K562 (cell line): ENCODE measurements at regions not wholly inside any gene's neighbourhood (a gene's known extent, or its start where the extent isn't known, plus 50 kb on each side); places are given as distances from the start of the nearest gene placed in this dataset.

Experiments
- ATAC-seq: fragments of 200-7000 bp; cut with Tn5 transposase; 3 replicates; pipeline ENCODE4 v1.9.1; 2020; ENCODE audit warnings: moderate library complexity
- BruUV-seq: library from RNA; stranded (reverse); fragments of 400-500 nt; replicated peaks from 2 replicates; lab custom pipeline; 2021; lab: Mats Ljungman, UMichigan
- CTCF ChIA-PET: fragments of 300-600 bp; formaldehyde crosslinking; extraction: SDS; loops from one replicate; lab custom pipeline; 2021; ENCODE audit warnings: low intra/inter-chr PET ratio; lab: Yijun Ruan, JAX
- POLR2A ChIA-PET: fragments of 300-600, 350-650 bp; sonication (Branson Sonifier 250); formaldehyde crosslinking; extraction: SDS; loops from one replicate; lab custom pipeline; 2021; ENCODE audit warnings: antibody characterized with exemption, inconsistent platforms; lab: Yijun Ruan, JAX
- DNase-seq, 4 experiments: peaks; one replicate each; pipeline versions ENCODE4 v3.0.0 to v3.0.0-alpha.2; 2011 to 2018; ENCODE audit warnings: low spot score in 3 of 4, mixed read lengths in 3 of 4; ENCODE audit errors: extremely low read depth in 1 of 4
- FAIRE-seq: peaks from 2 replicates; lab custom pipeline; 2011; peaks lifted over from hg19 to GRCh38; lab: Jason Lieb, UNC
- H2AFZ ChIP-seq: 2 replicates; pipeline ENCODE4 v1.6.0; 2011; ENCODE audit warnings: low read depth, low read length, control low read depth, inconsistent platforms
- H3K27ac ChIP-seq: fragments of 200-600 bp; 3 replicates; pipeline ENCODE4 v1.8.0; 2011; ENCODE audit warnings: low read depth, mild to moderate bottlenecking, control low read depth, inconsistent platforms, low read length, moderate library complexity, mixed read lengths; ENCODE audit errors: extremely low read depth
- H3K27me3 ChIP-seq, 2 experiments: fragments of 300-600 bp in 1 of 2; 2 replicates in 1 of 2; 3 replicates in 1 of 2; pipeline versions ENCODE4 v1.6.0 to v1.8.0; 2011; ENCODE audit warnings: inconsistent platforms in 2 of 2, low read length in 2 of 2, mild to moderate bottlenecking in 1 of 2, mixed read lengths in 1 of 2, moderate library complexity in 1 of 2; ENCODE audit not compliant: control insufficient read depth in 2 of 2, insufficient read depth in 2 of 2
- H3K36me3 ChIP-seq: fragments of 300-600 bp; 3 replicates; pipeline ENCODE4 v1.8.0; 2011; ENCODE audit warnings: mild to moderate bottlenecking, low read length, inconsistent platforms; ENCODE audit not compliant: control insufficient read depth, insufficient read depth
- H3K4me1 ChIP-seq, 2 experiments: fragments of 200-600 bp in 1 of 2; replicated peaks in 1 of 2; 2 replicates in 1 of 2; 3 replicates in 1 of 2; pipeline versions ENCODE4 v1.5.1 to v1.8.0; 2011; ENCODE audit warnings: inconsistent platforms in 2 of 2, low read length in 2 of 2, mild to moderate bottlenecking in 1 of 2, mixed read lengths in 1 of 2, moderate library complexity in 1 of 2; ENCODE audit not compliant: control insufficient read depth in 2 of 2, insufficient read depth in 2 of 2
- H3K4me2 ChIP-seq: 2 replicates; pipeline ENCODE4 v1.6.1; 2011; ENCODE audit warnings: low read length, control low read depth, inconsistent platforms, mixed read lengths; ENCODE audit not compliant: insufficient read depth
- H3K4me3 ChIP-seq: fragments of 200-600 bp; sonication (generic), shearing (Covaris generic); 2 replicates; pipeline ENCODE4 v1.5.1; 2016; ENCODE audit warnings: control low read depth, inconsistent platforms
- H3K79me2 ChIP-seq: fragments of 200-600 bp; 3 replicates; pipeline ENCODE4 v1.8.0; 2011; ENCODE audit warnings: low read length, inconsistent platforms; ENCODE audit not compliant: control insufficient read depth, insufficient read depth
- H3K9ac ChIP-seq, 2 experiments: 2 replicates each; pipeline versions ENCODE4 v1.6.0 to v1.6.1; 2011; ENCODE audit warnings: low read depth in 2 of 2, low read length in 2 of 2, control low read depth in 1 of 2, inconsistent platforms in 1 of 2, mild to moderate bottlenecking in 1 of 2, mixed read lengths in 1 of 2; ENCODE audit not compliant: insufficient read depth in 1 of 2
- H3K9me1 ChIP-seq: one replicate; pipeline ENCODE4 v1.6.0; 2011; ENCODE audit warnings: inconsistent platforms, mild to moderate bottlenecking, low read length, moderate library complexity; ENCODE audit not compliant: control insufficient read depth, insufficient read depth
- H3K9me3 ChIP-seq: replicated peaks from 2 replicates; pipeline ENCODE4 v1.5.1; 2011; ENCODE audit warnings: low read depth, low read length, inconsistent platforms; ENCODE audit not compliant: control insufficient read depth, insufficient read depth
- H4K20me1 ChIP-seq: replicated peaks from 2 replicates; pipeline ENCODE4 v1.6.1; 2011; ENCODE audit warnings: low read length, inconsistent platforms, mixed read lengths; ENCODE audit not compliant: control insufficient read depth, insufficient read depth
- JUND ChIP-seq, 2 experiments: IDR thresholded peaks; 2 replicates in 1 of 2; 3 replicates in 1 of 2; pipeline ENCODE4 v1.6.1; 2011; ENCODE audit warnings: borderline replicate concordance in 2 of 2, low read depth in 2 of 2, low read length in 2 of 2, improper control_type of control experiment in 1 of 2, missing biosample characterization in 1 of 2, missing genetic modification characterization in 1 of 2, missing genetic modification reagents in 1 of 2
- LEF1 ChIP-seq: fragments of 450-650 bp; IDR thresholded peaks from 2 replicates; pipeline ENCODE4 v1.6.1; 2016; ENCODE audit warnings: mild to moderate bottlenecking
- MCM2 ChIP-seq: fragments of 450-650 bp; IDR thresholded peaks from 2 replicates; pipeline ENCODE4 v1.6.1; 2017; ENCODE audit warnings: low read depth, mild to moderate bottlenecking
- PTTG1 ChIP-seq: fragments of 450-650 bp; IDR thresholded peaks from 2 replicates; pipeline ENCODE4 v1.6.1; 2016; ENCODE audit warnings: low read depth, mild to moderate bottlenecking, missing genetic modification characterization, missing compliant biosample characterization
- RNF2 ChIP-seq: sonication (generic); IDR thresholded peaks from 2 replicates; pipeline ENCODE4 v1.6.1; 2016
- WGBS: fragments of 100-300 bp; shearing (Covaris generic); methylation state at CpG from one replicate; pipeline ENCODE4 v1.1.6; 2016; ENCODE audit warnings: low coverage, mixed read lengths; ENCODE audit not compliant: insufficient coverage; ENCODE audit errors: missing lambda C conversion rate; 5-methylcytosine and 5-hydroxymethylcytosine counted together
- in situ Hi-C: fragments of 300-500 bp; cut with MboI; formaldehyde crosslinking; loops from 4 replicates; pipeline ENCODE4 v1.15.0; 2018; ENCODE audit warnings: inconsistent platforms, mixed read lengths
- intact Hi-C: fragments of 100-400 bp; cut with micrococcal nuclease; formaldehyde crosslinking; loops from 2 replicates; pipeline ENCODE4 v1.14.2; 2022

DNA sequence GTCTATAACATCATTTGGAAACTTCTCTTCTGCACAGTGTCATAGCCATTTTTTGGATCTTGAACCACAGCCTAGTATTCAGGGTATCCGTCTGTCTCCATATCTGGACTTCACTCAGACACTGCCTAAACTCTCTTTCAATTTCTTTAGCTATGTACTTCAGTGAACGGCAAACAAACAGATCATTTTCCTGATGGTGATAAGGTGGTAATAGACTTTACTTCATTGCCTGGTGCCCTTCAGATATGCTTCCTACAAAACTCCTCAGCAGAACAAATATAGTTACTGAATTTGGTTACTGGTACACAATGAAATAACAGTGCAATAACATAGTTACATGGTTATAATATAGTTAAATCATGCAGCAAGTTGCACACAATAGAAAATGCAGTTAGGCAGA is 348.2 kb downstream of the ZSWIM6 start:
- Histone ChIP-seq H3K27ac (no peak overlapping the region), H4K20me1 (no peaks in the 10 kb centered on the region), H3K4me3 (no peak overlapping the region), H3K4me1 (no peaks in the 10 kb centered on the region), H3K36me3 (no peaks in the 10 kb centered on the region), H3K79me2 (no peaks in the 10 kb centered on the region), H3K4me2 (no peak overlapping the region), H3K9ac (no peak overlapping the region), H2AFZ (no peak overlapping the region), H3K9me3 (no peaks in the 10 kb centered on the region), H3K9me1 (no peaks in the 10 kb centered on the region), H3K27me3 (no peaks in the 10 kb centered on the region)
- ChIA-PET CTCF (no interaction called here), POLR2A (no interaction called here)
- DNase-seq (no peak), FAIRE-seq (no peak), ATAC-seq (no peak)
- intact Hi-C loops (no loop called here), in situ Hi-C loops (no loop called here)
- 0% methylated on average over 2 of the region's 2 CpGs for WGBS
- TF ChIP-seq LEF1 (no peak), PTTG1 (tag) (no peak)
- no TSS peak for BruUV-seq

DNA sequence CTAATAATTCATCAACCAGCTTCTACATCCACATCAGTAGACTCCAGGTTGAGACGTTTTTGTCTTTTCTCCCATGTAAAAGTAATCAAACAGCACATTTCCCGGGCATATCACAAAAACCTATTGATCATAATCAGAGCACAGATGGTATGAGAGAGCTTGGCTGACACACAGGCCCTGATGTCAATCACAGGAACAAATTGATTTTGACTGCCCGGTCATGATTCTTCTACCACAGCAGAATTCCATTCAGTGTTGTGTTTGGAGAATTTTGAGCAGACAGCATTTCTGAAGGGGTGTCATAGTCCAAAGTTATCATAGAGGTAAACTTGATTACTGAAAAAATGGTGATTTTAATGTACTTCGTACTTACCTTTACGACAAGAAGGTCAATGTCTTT is 351.1 kb downstream of the ZSWIM6 start:
- H3K4me1 ChIP-seq = no peaks in the 10 kb centered on the region
- no peaks in the 10 kb centered on the region for H3K9me1 ChIP-seq
- WGBS = 0% methylated on average over 5 of the region's 5 CpGs
- CTCF ChIA-PET = no interaction called here
- no peak for ATAC-seq
- no peak overlapping the region for H3K4me2 ChIP-seq
- TF ChIP-seq JUND (IDR thresholded peaks at IDR 0.05; ENCODE audit: borderline replicate concordance, low read depth, low read length) (no peak), JUND (tag; IDR thresholded peaks at IDR 0.05; ENCODE audit: borderline replicate concordance, low read depth, low read length) (no peak), RNF2 (no peak), MCM2 (no peak)
- POLR2A ChIA-PET = interaction anchor here (1.1 to 2.7 kb wide), 2 partner anchors 11 to 72 kb away, joined by 3 to 9 read pairs; no protein-coding TSS in a partner anchor
- no peak overlapping the region for H3K27ac ChIP-seq
- intact Hi-C loops = no loop called here
- BruUV-seq = no TSS peak
- no peak overlapping the region for H2AFZ ChIP-seq
- no peaks in the 10 kb centered on the region for H3K36me3 ChIP-seq
- in situ Hi-C loops = no loop called here
- no peak for DNase-seq
- FAIRE-seq = no peak
- H3K9ac ChIP-seq = no peak overlapping the region
- H4K20me1 ChIP-seq = no peaks in the 10 kb centered on the region
- no peaks in the 10 kb centered on the region for H3K27me3 ChIP-seq
- no peak overlapping the region for H3K4me3 ChIP-seq
- no peaks in the 10 kb centered on the region for H3K79me2 ChIP-seq
- no peaks in the 10 kb centered on the region for H3K9me3 ChIP-seq
